Panc1 (cell line): ENCODE measurements at regions not wholly inside any gene's neighbourhood (a gene's known extent, or its start where the extent isn't known, plus 50 kb on each side); places are given as distances from the start of the nearest gene placed in this dataset.

Experiments used
- ATAC-seq: fragments of 200-7000 bp; cut with Tn5 transposase; 2 replicates; pipeline ENCODE4 v1.9.1; 2020; ENCODE audit warnings: mild to moderate bottlenecking, moderate library complexity
- BruUV-seq: library from RNA; stranded (reverse); fragments of 400-500 nt; replicated peaks from 2 replicates; lab custom pipeline; 2021; lab: Mats Ljungman, UMichigan
- CTCF ChIA-PET: fragments of 300-600 bp; sonication (Branson Sonifier 250); formaldehyde crosslinking; loops from one replicate; lab custom pipeline; 2022; ENCODE audit warnings: antibody characterized with exemption; lab: Charles Lee
- POLR2A ChIA-PET: fragments of 300-600 bp; sonication (Branson Sonifier 250); formaldehyde crosslinking; loops from one replicate; lab custom pipeline; 2022; ENCODE audit warnings: antibody characterized with exemption; lab: Charles Lee
- DNase-seq: peaks from one replicate; pipeline ENCODE4 v3.0.0-alpha.2; 2010; ENCODE audit warnings: low read depth, low spot score
- H3K27ac ChIP-seq: 2 replicates; pipeline ENCODE4 v1.5.1; 2011; ENCODE audit warnings: mild to moderate bottlenecking, low read length, inconsistent platforms
- H3K27me3 ChIP-seq: fragments of 200-500 bp; sonication (Bioruptor generic); 2 replicates; pipeline ENCODE4 v1.6.0; 2014; ENCODE audit warnings: low read length, inconsistent platforms; ENCODE audit not compliant: control insufficient read depth, insufficient read depth
- H3K36me3 ChIP-seq: fragments of 200-500 bp; sonication (Bioruptor generic); 2 replicates; pipeline ENCODE4 v1.5.1; 2014; ENCODE audit warnings: inconsistent platforms, mild to moderate bottlenecking, low read length, moderate library complexity; ENCODE audit not compliant: control insufficient read depth, insufficient read depth
- H3K4me1 ChIP-seq: 2 replicates; pipeline ENCODE4 v1.5.1; 2011; ENCODE audit warnings: inconsistent platforms, mild to moderate bottlenecking, low read length, moderate library complexity; ENCODE audit not compliant: control insufficient read depth, insufficient read depth
- H3K4me3 ChIP-seq, 2 experiments: 2 replicates each; pipeline ENCODE4 v1.5.1; 2011 to 2012; ENCODE audit warnings: low read depth in 2 of 2, low read length in 2 of 2, mild to moderate bottlenecking in 2 of 2, inconsistent platforms in 1 of 2, moderate library complexity in 1 of 2
- H3K9me3 ChIP-seq: fragments of 200-500 bp; sonication (Bioruptor generic); 2 replicates; pipeline ENCODE4 v1.5.1; 2014; ENCODE audit warnings: low read depth, mild to moderate bottlenecking, inconsistent platforms, low read length, moderate library complexity; ENCODE audit not compliant: control insufficient read depth, insufficient read depth
- POLR2AphosphoS5 ChIP-seq: IDR thresholded peaks from 2 replicates; pipeline ENCODE4 v1.6.1; 2012; ENCODE audit warnings: mild to moderate bottlenecking, low read depth, low read length, moderate library complexity
- SIN3A ChIP-seq: IDR thresholded peaks from 2 replicates; pipeline ENCODE4 v1.6.1; 2012; ENCODE audit warnings: low read depth, mild to moderate bottlenecking, low read length, moderate library complexity, borderline replicate concordance; ENCODE audit not compliant: insufficient read depth
- TCF7L2 ChIP-seq: IDR thresholded peaks from 2 replicates; pipeline ENCODE4 v1.6.1; 2011; ENCODE audit warnings: mild to moderate bottlenecking, low read depth, low read length, inconsistent platforms
- in situ Hi-C: cut with HindIII; loops from 2 replicates; pipeline ENCODE4 v1.10.0; 2016; ENCODE audit warnings: low sequenced_read_pairs, low pct_unique_long_range_greater_than_20kb
- intact Hi-C: fragments of 100-400 bp; cut with micrococcal nuclease; formaldehyde crosslinking; loops from one replicate; pipeline ENCODE4 v1.10.0; 2022; ENCODE audit not compliant: unreplicated experiment
- TF ChIP-seq, protein P1 (sequence below): fragments of 450-650 bp; IDR thresholded peaks from 2 replicates; pipeline ENCODE4 v1.5.1; 2017; ENCODE audit warnings: mild to moderate bottlenecking
- TF ChIP-seq, protein P2 (sequence below), 2 experiments: IDR thresholded peaks; 2 replicates each; pipeline ENCODE4 v1.6.1; 2011 to 2012; ENCODE audit warnings: low read depth in 2 of 2, control low read depth in 1 of 2, low read length in 1 of 2, mild to moderate bottlenecking in 1 of 2, moderate library complexity in 1 of 2; ENCODE audit not compliant: insufficient read depth in 1 of 2

DNA sequence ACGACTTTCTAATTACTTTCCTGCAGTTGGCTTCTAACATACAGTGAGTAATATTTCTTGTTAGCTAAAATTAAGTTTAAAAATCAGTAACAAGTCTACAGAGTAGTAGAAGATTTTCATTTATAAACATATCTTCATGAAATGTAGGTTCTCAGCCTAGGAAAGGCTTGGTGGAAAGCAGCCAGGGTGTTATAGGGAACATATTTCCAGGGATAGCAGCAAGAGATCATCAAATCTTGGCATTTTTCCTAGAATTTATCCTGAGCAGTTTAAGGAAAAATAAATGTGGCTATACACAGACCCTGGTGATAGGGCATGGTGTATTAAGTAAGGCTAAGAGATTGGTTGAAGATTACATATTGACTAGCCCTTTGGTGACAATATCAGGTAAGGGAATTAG is 203.5 kb upstream of the NEGR1 start:
- Histone ChIP-seq H3K27me3 (no peaks in the 10 kb centered on the region), H3K27ac (no peak overlapping the region), H3K9me3 (no peaks in the 10 kb centered on the region), H3K4me3 (no peak overlapping the region), H3K36me3 (no peaks in the 10 kb centered on the region), H3K4me1 (no peaks in the 10 kb centered on the region)
- intact Hi-C loops, result no loop called here
- TF ChIP-seq POLR2AphosphoS5, result no peak
- TF ChIP-seq SIN3A, result no peak
- no peak for TF ChIP-seq TCF7L2
- TF ChIP-seq, protein P1, sequence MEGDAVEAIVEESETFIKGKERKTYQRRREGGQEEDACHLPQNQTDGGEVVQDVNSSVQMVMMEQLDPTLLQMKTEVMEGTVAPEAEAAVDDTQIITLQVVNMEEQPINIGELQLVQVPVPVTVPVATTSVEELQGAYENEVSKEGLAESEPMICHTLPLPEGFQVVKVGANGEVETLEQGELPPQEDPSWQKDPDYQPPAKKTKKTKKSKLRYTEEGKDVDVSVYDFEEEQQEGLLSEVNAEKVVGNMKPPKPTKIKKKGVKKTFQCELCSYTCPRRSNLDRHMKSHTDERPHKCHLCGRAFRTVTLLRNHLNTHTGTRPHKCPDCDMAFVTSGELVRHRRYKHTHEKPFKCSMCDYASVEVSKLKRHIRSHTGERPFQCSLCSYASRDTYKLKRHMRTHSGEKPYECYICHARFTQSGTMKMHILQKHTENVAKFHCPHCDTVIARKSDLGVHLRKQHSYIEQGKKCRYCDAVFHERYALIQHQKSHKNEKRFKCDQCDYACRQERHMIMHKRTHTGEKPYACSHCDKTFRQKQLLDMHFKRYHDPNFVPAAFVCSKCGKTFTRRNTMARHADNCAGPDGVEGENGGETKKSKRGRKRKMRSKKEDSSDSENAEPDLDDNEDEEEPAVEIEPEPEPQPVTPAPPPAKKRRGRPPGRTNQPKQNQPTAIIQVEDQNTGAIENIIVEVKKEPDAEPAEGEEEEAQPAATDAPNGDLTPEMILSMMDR, result no peak
- TF ChIP-seq, protein P2, sequence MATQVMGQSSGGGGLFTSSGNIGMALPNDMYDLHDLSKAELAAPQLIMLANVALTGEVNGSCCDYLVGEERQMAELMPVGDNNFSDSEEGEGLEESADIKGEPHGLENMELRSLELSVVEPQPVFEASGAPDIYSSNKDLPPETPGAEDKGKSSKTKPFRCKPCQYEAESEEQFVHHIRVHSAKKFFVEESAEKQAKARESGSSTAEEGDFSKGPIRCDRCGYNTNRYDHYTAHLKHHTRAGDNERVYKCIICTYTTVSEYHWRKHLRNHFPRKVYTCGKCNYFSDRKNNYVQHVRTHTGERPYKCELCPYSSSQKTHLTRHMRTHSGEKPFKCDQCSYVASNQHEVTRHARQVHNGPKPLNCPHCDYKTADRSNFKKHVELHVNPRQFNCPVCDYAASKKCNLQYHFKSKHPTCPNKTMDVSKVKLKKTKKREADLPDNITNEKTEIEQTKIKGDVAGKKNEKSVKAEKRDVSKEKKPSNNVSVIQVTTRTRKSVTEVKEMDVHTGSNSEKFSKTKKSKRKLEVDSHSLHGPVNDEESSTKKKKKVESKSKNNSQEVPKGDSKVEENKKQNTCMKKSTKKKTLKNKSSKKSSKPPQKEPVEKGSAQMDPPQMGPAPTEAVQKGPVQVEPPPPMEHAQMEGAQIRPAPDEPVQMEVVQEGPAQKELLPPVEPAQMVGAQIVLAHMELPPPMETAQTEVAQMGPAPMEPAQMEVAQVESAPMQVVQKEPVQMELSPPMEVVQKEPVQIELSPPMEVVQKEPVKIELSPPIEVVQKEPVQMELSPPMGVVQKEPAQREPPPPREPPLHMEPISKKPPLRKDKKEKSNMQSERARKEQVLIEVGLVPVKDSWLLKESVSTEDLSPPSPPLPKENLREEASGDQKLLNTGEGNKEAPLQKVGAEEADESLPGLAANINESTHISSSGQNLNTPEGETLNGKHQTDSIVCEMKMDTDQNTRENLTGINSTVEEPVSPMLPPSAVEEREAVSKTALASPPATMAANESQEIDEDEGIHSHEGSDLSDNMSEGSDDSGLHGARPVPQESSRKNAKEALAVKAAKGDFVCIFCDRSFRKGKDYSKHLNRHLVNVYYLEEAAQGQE (IDR thresholded peaks at IDR 0.05; ENCODE audit: insufficient read depth in 1 of 2, low read depth in 2 of 2, low read length in 1 of 2), result no peak
- no peak for DNase-seq
- ATAC-seq, result no peak
- in situ Hi-C loops, result no loop called here
- BruUV-seq, result no TSS peak
- ChIA-PET CTCF (no interaction called here), POLR2A (interaction anchor here (0.6 kb wide), 1 partner anchor 10 kb away, joined by 4 read pairs; no protein-coding TSS in a partner anchor)

DNA sequence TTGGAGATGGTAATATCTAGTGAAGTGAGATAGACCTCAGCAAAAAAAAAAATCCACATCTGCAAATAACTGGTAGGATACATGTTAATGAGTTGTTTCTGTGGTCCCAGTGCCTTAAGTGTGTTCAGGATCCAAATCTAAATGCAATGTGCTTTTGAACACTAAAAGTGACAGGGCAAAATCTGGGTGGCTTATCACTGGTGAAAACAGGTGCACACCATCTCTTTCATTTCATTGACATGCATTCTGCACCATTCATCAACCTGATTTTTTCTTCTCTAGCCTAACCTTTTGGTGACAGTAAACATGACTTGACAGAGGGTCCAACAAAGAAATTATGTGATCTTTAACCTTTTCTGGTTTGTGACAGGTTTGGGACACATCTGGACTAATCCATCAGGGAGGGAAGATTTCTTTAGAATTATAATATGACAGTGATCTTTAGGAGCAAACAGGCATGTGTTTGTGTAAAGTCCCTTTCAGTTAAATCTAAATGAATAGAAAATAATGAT is 201.6 kb upstream of the NEGR1 start:
- H3K4me1 ChIP-seq, result no peaks in the 10 kb centered on the region
- no peaks in the 10 kb centered on the region for H3K9me3 ChIP-seq
- intact Hi-C loops, result no loop called here
- in situ Hi-C loops, result no loop called here
- no peaks in the 10 kb centered on the region for H3K36me3 ChIP-seq
- ATAC-seq, result no peak
- no TSS peak for BruUV-seq
- no peaks in the 10 kb centered on the region for H3K27me3 ChIP-seq
- DNase-seq, result no peak
- TF ChIP-seq, protein P1, result no peak
- TF ChIP-seq POLR2AphosphoS5, result no peak
- TF ChIP-seq, protein P2 (IDR thresholded peaks at IDR 0.05; ENCODE audit: insufficient read depth in 1 of 2, low read depth in 2 of 2, low read length in 1 of 2), result no peak
- TF ChIP-seq TCF7L2, result no peak
- no peak for TF ChIP-seq SIN3A
- no peak overlapping the region for H3K27ac ChIP-seq
- CTCF ChIA-PET, result no interaction called here
- POLR2A ChIA-PET, result no interaction called here
- H3K4me3 ChIP-seq, result no peak overlapping the region
